IMR-90 (cell line): ENCODE measurements at regions not wholly inside any gene's neighbourhood (a gene's known extent, or its start where the extent isn't known, plus 50 kb on each side); places are given as distances from the start of the nearest gene placed in this dataset.

ENCODE experiments used
- ATAC-seq: fragments of 200-7000 bp; cut with Tn5 transposase; 2 replicates; pipeline ENCODE4 v1.9.1; 2020; ENCODE audit warnings: low read depth, mild to moderate bottlenecking, moderate library complexity
- BruUV-seq: library from RNA; stranded (reverse); fragments of 400-500 nt; replicated peaks from 2 replicates; lab custom pipeline; 2021; lab: Mats Ljungman, UMichigan
- CTCF ChIA-PET: fragments of 300-600 bp; formaldehyde crosslinking; extraction: SDS; loops from one replicate; lab custom pipeline; 2021; ENCODE audit warnings: antibody characterized with exemption; lab: Yijun Ruan, JAX
- POLR2A ChIA-PET: fragments of 300-600 bp; sonication (Branson Sonifier 250); formaldehyde crosslinking; loops from one replicate; lab custom pipeline; 2022; ENCODE audit warnings: antibody characterized with exemption; ENCODE audit not compliant: unreplicated experiment; lab: Charles Lee
- DNase-seq: peaks from one replicate; pipeline ENCODE4 v3.0.0; 2013
- H2AFZ ChIP-seq: replicated peaks from 2 replicates; pipeline ENCODE3; 2013; ENCODE audit warnings: low read length, mild to moderate bottlenecking; ENCODE audit not compliant: poor library complexity
- H2AK5ac ChIP-seq: 2 replicates; pipeline ENCODE4 v1.6.1; 2013; ENCODE audit warnings: low read depth, low read length, inconsistent platforms
- H2AK9ac ChIP-seq: replicated peaks from 2 replicates; pipeline ENCODE3; 2013; ENCODE audit warnings: mild to moderate bottlenecking, low read depth, low read length, moderate library complexity; ENCODE audit not compliant: poor library complexity
- H2BK120ac ChIP-seq: 2 replicates; pipeline ENCODE4 v1.6.1; 2013; ENCODE audit warnings: low read depth, low read length, inconsistent platforms
- H2BK15ac ChIP-seq: 3 replicates; pipeline ENCODE4 v1.6.1; 2013; ENCODE audit warnings: low read depth, low read length, inconsistent platforms
- H2BK20ac ChIP-seq: 2 replicates; pipeline ENCODE4 v1.6.1; 2013; ENCODE audit warnings: low read depth, mild to moderate bottlenecking, inconsistent platforms, low read length, moderate library complexity
- H2BK5ac ChIP-seq: 2 replicates; pipeline ENCODE4 v1.6.1; 2013; ENCODE audit warnings: mild to moderate bottlenecking, low read depth, low read length, inconsistent platforms; ENCODE audit not compliant: poor library complexity, severe bottlenecking
- H3K14ac ChIP-seq: replicated peaks from 2 replicates; pipeline ENCODE4 v1.6.1; 2013; ENCODE audit warnings: low read depth, low read length, inconsistent platforms
- H3K18ac ChIP-seq: 2 replicates; pipeline ENCODE4 v1.6.1; 2013; ENCODE audit warnings: low read depth, low read length, control low read depth
- H3K23ac ChIP-seq: 2 replicates; pipeline ENCODE4 v1.6.1; 2013; ENCODE audit warnings: low read depth, low read length, inconsistent platforms
- H3K27ac ChIP-seq: 2 replicates; pipeline ENCODE4 v1.5.1; 2013; ENCODE audit warnings: mild to moderate bottlenecking, control low read depth, low read length; ENCODE audit not compliant: insufficient read depth
- H3K27me3 ChIP-seq: 2 replicates; pipeline ENCODE4 v1.6.1; 2013; ENCODE audit warnings: low read length; ENCODE audit not compliant: control insufficient read depth, insufficient read depth
- H3K36me3 ChIP-seq: 2 replicates; pipeline ENCODE4 v1.6.1; 2013; ENCODE audit warnings: low read length, mixed read lengths; ENCODE audit not compliant: control insufficient read depth, insufficient read depth
- H3K4ac ChIP-seq: 2 replicates; pipeline ENCODE4 v1.6.1; 2013; ENCODE audit warnings: low read depth, low read length, inconsistent platforms
- H3K4me1 ChIP-seq: 2 replicates; pipeline ENCODE4 v1.6.1; 2013; ENCODE audit warnings: low read length, mixed read lengths; ENCODE audit not compliant: control insufficient read depth, insufficient read depth
- H3K4me2 ChIP-seq: 2 replicates; pipeline ENCODE4 v1.6.1; 2013; ENCODE audit warnings: low read depth, mild to moderate bottlenecking, control low read depth, low read length, moderate library complexity
- H3K4me3 ChIP-seq: 2 replicates; pipeline ENCODE4 v1.5.1; 2013; ENCODE audit warnings: low read depth, mild to moderate bottlenecking, control low read depth, low read length, moderate library complexity; ENCODE audit not compliant: insufficient read depth
- H3K56ac ChIP-seq: 2 replicates; pipeline ENCODE4 v1.6.1; 2013; ENCODE audit warnings: low read length, inconsistent platforms; ENCODE audit not compliant: insufficient read depth; ENCODE audit errors: extremely low read depth
- H3K79me1 ChIP-seq, 2 experiments: 2 replicates each; pipeline ENCODE4 v1.6.1; 2013; ENCODE audit warnings: low read length in 2 of 2, inconsistent platforms in 1 of 2, low read depth in 1 of 2
- H3K9ac ChIP-seq: 2 replicates; pipeline ENCODE4 v1.6.1; 2013; ENCODE audit warnings: low read depth, low read length, control low read depth
- H3K9me1 ChIP-seq: 2 replicates; pipeline ENCODE4 v1.6.1; 2013; ENCODE audit warnings: low read length, inconsistent platforms; ENCODE audit not compliant: insufficient read depth
- H3K9me3 ChIP-seq: 2 replicates; pipeline ENCODE4 v1.6.1; 2013; ENCODE audit warnings: low read length; ENCODE audit not compliant: control insufficient read depth, insufficient read depth
- H4K20me1 ChIP-seq: 2 replicates; pipeline ENCODE4 v1.6.1; 2013; ENCODE audit warnings: low read length, inconsistent platforms; ENCODE audit not compliant: insufficient read depth
- H4K5ac ChIP-seq: 2 replicates; pipeline ENCODE4 v1.6.1; 2013; ENCODE audit warnings: mild to moderate bottlenecking, low read depth, low read length, control low read depth
- H4K8ac ChIP-seq, 2 experiments: 2 replicates each; pipeline ENCODE4 v1.6.1; 2013; ENCODE audit warnings: low read depth in 2 of 2, low read length in 2 of 2, control low read depth in 1 of 2, inconsistent platforms in 1 of 2
- H4K91ac ChIP-seq: 2 replicates; pipeline ENCODE4 v1.6.1; 2013; ENCODE audit warnings: low read depth, low read length, inconsistent platforms; ENCODE audit not compliant: insufficient read depth
- WGBS, 2 experiments: methylation state at CpG; one replicate each; pipeline versions ENCODE4 v1.1.5 to v1.1.7; 2013; ENCODE audit warnings: missing lambda C conversion rate in 2 of 2; ENCODE audit not compliant: insufficient read length in 1 of 2; ENCODE audit errors: extremely low coverage in 2 of 2; 5-methylcytosine and 5-hydroxymethylcytosine counted together
- dilution Hi-C: fragments of 300-500 bp; cut with HindIII; formaldehyde crosslinking; loops from one replicate; pipeline ENCODE4 v1.14.3; 2018; ENCODE audit warnings: low sequenced_read_pairs; ENCODE audit not compliant: unreplicated experiment
- in situ Hi-C: fragments of 300-500 bp; cut with MboI; formaldehyde crosslinking; loops from 3 replicates; pipeline ENCODE4 v1.14.3; 2019; ENCODE audit warnings: low sequenced_read_pairs, inconsistent platforms, mixed read lengths
- intact Hi-C: fragments of 100-400 bp; cut with micrococcal nuclease; formaldehyde crosslinking; loops from 2 replicates; pipeline ENCODE4 v1.10.0; 2022
- TF ChIP-seq, protein P1 (sequence below): fragments of 150-350 bp; IDR thresholded peaks from 2 replicates; pipeline ENCODE4 v1.6.1; 2016; ENCODE audit warnings: low read depth, mild to moderate bottlenecking, low read length, moderate library complexity, borderline replicate concordance

GRCh38 chr15:95715906-95716656, 614.4 kb upstream of the NR2F2 start:
- CTCF ChIA-PET: interaction anchor here (0.6 kb wide), 1 partner anchor 615 kb away, joined by 3 read pairs; no protein-coding TSS in a partner anchor
- Histone ChIP-seq H4K91ac (no peak overlapping the region), H2AK5ac (peak overlapping the region; percentile 36; the same call in 1 of the 2 replicates), H2BK20ac (peak overlapping the region; percentile 1; the same call in 1 of the 2 replicates), H2AFZ (no peak overlapping the region), H3K56ac (no peak overlapping the region), H3K9me1 (peaks cover 6% of the 10 kb centered on the region; the same call in 1 of the 2 replicates), H3K4ac (no peak overlapping the region), H4K20me1 (no peaks in the 10 kb centered on the region), H3K18ac (no peak overlapping the region), H3K27ac (no peak overlapping the region), H2BK5ac (no peak overlapping the region), H2BK15ac (no peak overlapping the region; the same call in 2 of the 3 replicates), H3K36me3 (no peaks in the 10 kb centered on the region), H3K9me3 (no peaks in the 10 kb centered on the region), H3K14ac (no peak overlapping the region), H2AK9ac (no peak overlapping the region), H3K4me3 (no peak overlapping the region), H3K4me1 (peaks cover 6% of the 10 kb centered on the region), H2BK120ac (no peak overlapping the region), H3K23ac (no peak overlapping the region), H3K9ac (no peak overlapping the region), H3K27me3 (no peaks in the 10 kb centered on the region), H4K8ac (no peak overlapping the region), H3K79me1 (no peaks in the 10 kb centered on the region), H3K4me2 (no peak overlapping the region), H4K5ac (no peak overlapping the region)
- in situ Hi-C loops: no loop called here
- POLR2A ChIA-PET: interaction anchor here (0.6 kb wide), 1 partner anchor 72 kb away, joined by 3 read pairs; no protein-coding TSS in a partner anchor
- intact Hi-C loops: no loop called here
- ATAC-seq (no peak), DNase-seq (no peak)
- WGBS, 2 experiments: no CpG with 5 or more reads among the region's 6 CpGs
- no TSS peak for BruUV-seq
- dilution Hi-C loops: no loop called here
- TF ChIP-seq, protein P1, sequence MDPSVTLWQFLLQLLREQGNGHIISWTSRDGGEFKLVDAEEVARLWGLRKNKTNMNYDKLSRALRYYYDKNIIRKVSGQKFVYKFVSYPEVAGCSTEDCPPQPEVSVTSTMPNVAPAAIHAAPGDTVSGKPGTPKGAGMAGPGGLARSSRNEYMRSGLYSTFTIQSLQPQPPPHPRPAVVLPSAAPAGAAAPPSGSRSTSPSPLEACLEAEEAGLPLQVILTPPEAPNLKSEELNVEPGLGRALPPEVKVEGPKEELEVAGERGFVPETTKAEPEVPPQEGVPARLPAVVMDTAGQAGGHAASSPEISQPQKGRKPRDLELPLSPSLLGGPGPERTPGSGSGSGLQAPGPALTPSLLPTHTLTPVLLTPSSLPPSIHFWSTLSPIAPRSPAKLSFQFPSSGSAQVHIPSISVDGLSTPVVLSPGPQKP: no peak
